Fibroblast of lung (primary cell): ENCODE measurements at regions not wholly inside any gene's neighbourhood (a gene's known extent, or its start where the extent isn't known, plus 50 kb on each side); places are given as distances from the start of the nearest gene placed in this dataset.
"Not testable (repeated sequence)": the region's sequence is repeated elsewhere in the genome, so short reads cannot be mapped to it uniquely, and the experiment has no call there.

ENCODE experiments used
- DNase-seq, 2 donors: peaks; one replicate each; pipeline versions ENCODE4 v3.0.0 to v3.0.0-alpha.2; 2010; ENCODE audit warnings: low read depth in 2 of 2
- H2AFZ ChIP-seq: 2 replicates; pipeline ENCODE4 v1.5.1; 2012; ENCODE audit warnings: low read length, control low read depth, inconsistent platforms
- H3K27ac ChIP-seq: 2 replicates; pipeline ENCODE4 v1.5.1; 2011; ENCODE audit warnings: low read length, control low read depth; ENCODE audit not compliant: insufficient read depth
- H3K27me3 ChIP-seq: 2 replicates; pipeline ENCODE4 v1.5.1; 2011; ENCODE audit warnings: mild to moderate bottlenecking, low read length; ENCODE audit not compliant: control insufficient read depth, insufficient read depth
- H3K36me3 ChIP-seq: 2 replicates; pipeline ENCODE4 v1.5.1; 2011; ENCODE audit warnings: low read length; ENCODE audit not compliant: control insufficient read depth, insufficient read depth
- H3K4me1 ChIP-seq: 2 replicates; pipeline ENCODE4 v1.5.1; 2011; ENCODE audit warnings: low read length; ENCODE audit not compliant: control insufficient read depth, insufficient read depth; ENCODE audit errors: extremely low read depth
- H3K4me2 ChIP-seq: 2 replicates; pipeline ENCODE4 v1.5.1; 2011; ENCODE audit warnings: low read length, control low read depth; ENCODE audit not compliant: insufficient read depth; ENCODE audit errors: extremely low read depth
- H3K4me3 ChIP-seq, 4 experiments: fragments of 200-600 bp in 1 of 4; sonication (generic) in 1 of 4; replicated peaks in 1 of 4; 2 replicates each; pipeline ENCODE4 v1.5.1; 2011 to 2016; ENCODE audit warnings: low read length in 4 of 4, low read depth in 3 of 4, mild to moderate bottlenecking in 3 of 4, control low read depth in 2 of 4, inconsistent platforms in 1 of 4, mixed read lengths in 1 of 4; ENCODE audit not compliant: insufficient read depth in 1 of 4; ENCODE audit errors: control extremely low read depth in 1 of 4
- H3K79me2 ChIP-seq: 2 replicates; pipeline ENCODE4 v1.5.1; 2012; ENCODE audit warnings: mild to moderate bottlenecking, low read length, inconsistent platforms; ENCODE audit not compliant: control insufficient read depth, insufficient read depth
- H3K9ac ChIP-seq: 2 replicates; pipeline ENCODE4 v1.5.1; 2011; ENCODE audit warnings: mild to moderate bottlenecking, low read length, control low read depth; ENCODE audit not compliant: insufficient read depth
- H3K9me3 ChIP-seq: 2 replicates; pipeline ENCODE4 v1.5.1; 2012; ENCODE audit warnings: low read depth, low read length; ENCODE audit not compliant: control insufficient read depth, insufficient read depth
- H4K20me1 ChIP-seq: 2 replicates; pipeline ENCODE4 v1.5.1; 2011; ENCODE audit warnings: low read length; ENCODE audit not compliant: control insufficient read depth, insufficient read depth; ENCODE audit errors: extremely low read depth
- EZH2 ChIP-seq: IDR thresholded peaks from 2 replicates; pipeline ENCODE4 v1.5.1; 2012; ENCODE audit warnings: low read length, control low read depth, mild to moderate bottlenecking; ENCODE audit errors: missing control alignments
- TF ChIP-seq, protein P1 (sequence below), 2 donors: IDR thresholded peaks in 1 of 2; conservative IDR thresholded peaks in 1 of 2; 1 replicate in 1 of 2; 2 replicates in 1 of 2; pipeline ENCODE4 v1.5.1; 2011 to 2012; ENCODE audit warnings: low read length in 2 of 2, control low read depth in 1 of 2, inconsistent platforms in 1 of 2, low read depth in 1 of 2, mild to moderate bottlenecking in 1 of 2

DNA sequence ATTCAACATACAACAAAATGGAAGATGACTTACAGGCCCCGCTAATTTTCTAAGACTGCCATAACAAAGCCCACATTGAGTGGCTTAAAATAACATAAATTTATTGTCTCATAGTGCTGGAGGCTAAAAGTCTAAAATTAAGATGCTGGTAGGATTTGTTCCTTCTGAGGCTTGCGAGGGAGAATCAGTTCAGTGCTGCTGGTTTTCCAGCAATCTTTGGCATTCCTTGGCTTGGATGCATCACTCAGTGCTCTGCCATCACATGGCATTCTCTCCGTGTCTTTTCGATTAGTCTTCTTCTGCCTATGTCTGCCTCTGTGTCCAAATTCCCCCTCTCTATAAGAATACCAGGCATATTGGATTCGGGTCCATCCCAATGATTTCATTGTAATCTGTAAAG, 959.3 kb upstream of the TMEFF2 start:
- H3K79me2 ChIP-seq: no peaks in the 10 kb centered on the region
- H3K4me3 ChIP-seq: no peak overlapping the region
- H3K4me1 ChIP-seq: no peaks in the 10 kb centered on the region
- H2AFZ ChIP-seq: no peak overlapping the region
- H4K20me1 ChIP-seq: no peaks in the 10 kb centered on the region
- no peaks in the 10 kb centered on the region for H3K9me3 ChIP-seq
- TF ChIP-seq EZH2: no peak
- TF ChIP-seq, protein P1, sequence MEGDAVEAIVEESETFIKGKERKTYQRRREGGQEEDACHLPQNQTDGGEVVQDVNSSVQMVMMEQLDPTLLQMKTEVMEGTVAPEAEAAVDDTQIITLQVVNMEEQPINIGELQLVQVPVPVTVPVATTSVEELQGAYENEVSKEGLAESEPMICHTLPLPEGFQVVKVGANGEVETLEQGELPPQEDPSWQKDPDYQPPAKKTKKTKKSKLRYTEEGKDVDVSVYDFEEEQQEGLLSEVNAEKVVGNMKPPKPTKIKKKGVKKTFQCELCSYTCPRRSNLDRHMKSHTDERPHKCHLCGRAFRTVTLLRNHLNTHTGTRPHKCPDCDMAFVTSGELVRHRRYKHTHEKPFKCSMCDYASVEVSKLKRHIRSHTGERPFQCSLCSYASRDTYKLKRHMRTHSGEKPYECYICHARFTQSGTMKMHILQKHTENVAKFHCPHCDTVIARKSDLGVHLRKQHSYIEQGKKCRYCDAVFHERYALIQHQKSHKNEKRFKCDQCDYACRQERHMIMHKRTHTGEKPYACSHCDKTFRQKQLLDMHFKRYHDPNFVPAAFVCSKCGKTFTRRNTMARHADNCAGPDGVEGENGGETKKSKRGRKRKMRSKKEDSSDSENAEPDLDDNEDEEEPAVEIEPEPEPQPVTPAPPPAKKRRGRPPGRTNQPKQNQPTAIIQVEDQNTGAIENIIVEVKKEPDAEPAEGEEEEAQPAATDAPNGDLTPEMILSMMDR (conservative IDR thresholded peaks at IDR 0.05 in 1 of 2, IDR thresholded peaks at IDR 0.05 in 1 of 2; ENCODE audit: low read depth in 1 of 2, low read length in 2 of 2): no peak
- DNase-seq: no peak
- no peak overlapping the region for H3K9ac ChIP-seq
- no peaks in the 10 kb centered on the region for H3K27me3 ChIP-seq
- H3K4me2 ChIP-seq: no peak overlapping the region
- no peaks in the 10 kb centered on the region for H3K36me3 ChIP-seq
- H3K27ac ChIP-seq: no peak overlapping the region

DNA sequence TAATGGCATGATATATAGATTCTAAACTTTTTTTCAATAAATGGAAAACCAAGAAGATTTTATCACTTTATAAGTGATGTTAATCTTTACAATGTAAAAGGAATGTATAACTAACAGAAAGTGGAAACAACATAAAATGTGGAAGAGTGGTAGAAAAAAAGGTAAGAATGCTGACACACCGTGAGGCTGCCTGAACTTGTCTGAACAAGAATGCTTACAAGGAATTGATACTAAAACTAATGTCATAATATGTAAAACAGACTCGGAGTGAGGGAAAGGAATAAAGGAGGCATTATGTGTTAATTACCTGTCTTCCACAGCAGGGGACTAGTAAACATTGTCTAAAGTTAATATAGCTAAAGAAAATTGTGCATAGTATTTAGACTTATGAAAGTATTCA, 958.8 kb upstream of the TMEFF2 start:
- Histone ChIP-seq H4K20me1 (no peaks in the 10 kb centered on the region), H2AFZ (no peak overlapping the region), H3K4me1 (no peaks in the 10 kb centered on the region), H3K4me2 (no peak overlapping the region), H3K27ac (no peak overlapping the region), H3K9me3 (no peaks in the 10 kb centered on the region), H3K36me3 (no peaks in the 10 kb centered on the region), H3K9ac (no peak overlapping the region), H3K4me3 (no peak overlapping the region), H3K27me3 (no peaks in the 10 kb centered on the region), H3K79me2 (no peaks in the 10 kb centered on the region)
- no peak for TF ChIP-seq EZH2
- TF ChIP-seq, protein P1 (conservative IDR thresholded peaks at IDR 0.05 in 1 of 2, IDR thresholded peaks at IDR 0.05 in 1 of 2; ENCODE audit: low read depth in 1 of 2, low read length in 2 of 2): no peak
- no peak for DNase-seq

DNA sequence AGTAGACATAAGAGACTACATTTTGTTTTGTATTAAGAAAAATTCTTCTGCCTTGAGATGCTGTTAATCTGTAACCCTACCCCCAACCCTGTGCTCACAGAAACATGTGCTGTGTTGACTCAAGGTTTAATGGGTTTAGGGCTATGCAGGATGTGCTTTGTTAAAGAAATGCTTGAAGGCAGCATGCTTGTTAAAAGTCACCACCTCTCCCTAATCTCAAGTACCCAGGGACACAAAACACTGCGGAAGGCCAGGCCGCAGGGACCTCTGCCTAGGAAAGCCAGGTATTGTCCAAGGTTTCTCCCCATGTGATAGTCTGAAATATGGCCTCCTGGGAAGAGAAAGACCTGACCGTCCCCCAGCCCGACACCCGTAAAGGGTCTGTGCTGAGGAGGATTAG, 947.7 kb upstream of the TMEFF2 start:
- not testable (repeated sequence) for H3K36me3 ChIP-seq, H3K9me3 ChIP-seq, H3K79me2 ChIP-seq, H3K27me3 ChIP-seq, H2AFZ ChIP-seq, H3K4me1 ChIP-seq, DNase-seq, H3K4me2 ChIP-seq, H3K4me3 ChIP-seq, H3K9ac ChIP-seq, H4K20me1 ChIP-seq, H3K27ac ChIP-seq

DNA sequence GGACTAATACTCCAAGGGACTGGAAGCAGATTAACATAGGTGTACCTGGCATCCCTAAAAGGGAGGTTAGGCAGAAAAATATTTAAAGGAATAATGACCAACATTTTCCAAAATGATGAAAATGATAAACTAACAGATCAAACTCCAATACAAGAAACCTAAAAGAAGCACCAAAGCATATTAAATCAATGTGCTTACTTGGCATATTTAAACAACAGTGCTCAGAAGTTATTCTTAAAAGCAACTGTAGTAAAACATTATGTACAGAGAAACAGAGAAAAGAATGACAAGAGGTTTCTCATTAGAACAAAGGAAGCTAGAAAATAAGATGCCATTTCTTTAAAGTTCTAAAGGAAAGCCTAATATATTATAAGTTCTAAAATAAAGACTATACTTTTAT, 947.3 kb upstream of the TMEFF2 start:
- Histone ChIP-seq H3K4me2 (no peak overlapping the region), H3K27ac (no peak overlapping the region), H3K27me3 (no peaks in the 10 kb centered on the region), H3K36me3 (no peaks in the 10 kb centered on the region), H3K9me3 (no peaks in the 10 kb centered on the region), H3K4me3 (no peak overlapping the region), H2AFZ (no peak overlapping the region), H3K4me1 (no peaks in the 10 kb centered on the region), H3K9ac (no peak overlapping the region), H3K79me2 (no peaks in the 10 kb centered on the region), H4K20me1 (no peaks in the 10 kb centered on the region)
- TF ChIP-seq, protein P1 (conservative IDR thresholded peaks at IDR 0.05 in 1 of 2, IDR thresholded peaks at IDR 0.05 in 1 of 2; ENCODE audit: low read depth in 1 of 2, low read length in 2 of 2): no peak
- TF ChIP-seq EZH2: no peak
- no peak for DNase-seq

DNA sequence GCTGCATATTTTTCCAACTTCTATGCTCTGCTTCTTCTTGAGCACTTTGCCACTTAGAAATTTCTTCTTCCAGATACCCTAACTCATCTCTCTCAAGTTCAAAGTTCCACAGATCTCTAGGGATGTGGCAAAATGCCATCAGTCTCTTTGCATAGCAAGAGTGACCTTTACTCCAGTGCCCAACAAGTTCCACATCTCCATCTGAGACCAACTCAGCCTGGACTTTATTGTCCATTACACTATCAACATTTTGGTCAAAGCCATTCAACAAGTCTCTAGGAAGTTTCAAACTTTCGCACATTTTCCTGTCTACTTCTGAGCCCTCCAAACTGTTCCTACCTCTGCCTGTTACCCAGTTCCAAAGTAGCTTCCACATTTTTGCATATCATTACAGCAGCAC, 946.2 kb upstream of the TMEFF2 start:
- not testable (repeated sequence) for H3K4me2 ChIP-seq, H4K20me1 ChIP-seq, DNase-seq, H2AFZ ChIP-seq, H3K4me3 ChIP-seq, H3K27ac ChIP-seq, H3K36me3 ChIP-seq, H3K27me3 ChIP-seq, H3K9ac ChIP-seq, H3K4me1 ChIP-seq, H3K79me2 ChIP-seq, H3K9me3 ChIP-seq
